Mesothelial cell of epicardium (in vitro differentiated cells): ENCODE measurements at regions not wholly inside any gene's neighbourhood (a gene's known extent, or its start where the extent isn't known, plus 50 kb on each side); places are given as distances from the start of the nearest gene placed in this dataset.
A peak's percentile ranks its signal among the peaks of the same experiment; 100 is the strongest.

Source experiments
- DNase-seq, 2 experiments: peaks; one replicate each; pipeline ENCODE4 v3.0.0; 2021; ENCODE audit warnings: low spot score in 2 of 2; ENCODE audit not compliant: unreplicated experiment in 2 of 2
- H3K27ac Mint-ChIP-seq: 2 replicates; pipeline ENCODE4 v1.8.0; 2021; ENCODE audit warnings: mixed read lengths
- H3K27me3 Mint-ChIP-seq: 2 replicates; pipeline ENCODE4 v1.8.0; 2021; ENCODE audit warnings: low read depth, mixed read lengths
- H3K36me3 Mint-ChIP-seq: 2 replicates; pipeline ENCODE4 v1.8.0; 2021; ENCODE audit warnings: mixed read lengths
- H3K4me1 Mint-ChIP-seq: 2 replicates; pipeline ENCODE4 v1.8.0; 2021; ENCODE audit warnings: mixed read lengths
- H3K4me3 Mint-ChIP-seq: 2 replicates; pipeline ENCODE4 v1.8.0; 2021; ENCODE audit warnings: mild to moderate bottlenecking, moderate library complexity, mixed read lengths
- H3K9me3 Mint-ChIP-seq: 2 replicates; pipeline ENCODE4 v1.8.0; 2021; ENCODE audit warnings: mixed read lengths
- CTCF ChIP-seq: fragments of 200-600 bp; sonication (generic); IDR thresholded peaks from one replicate; pipeline ENCODE4 v1.5.0; 2021; ENCODE audit warnings: antibody characterized with exemption; ENCODE audit not compliant: unreplicated experiment

DNA sequence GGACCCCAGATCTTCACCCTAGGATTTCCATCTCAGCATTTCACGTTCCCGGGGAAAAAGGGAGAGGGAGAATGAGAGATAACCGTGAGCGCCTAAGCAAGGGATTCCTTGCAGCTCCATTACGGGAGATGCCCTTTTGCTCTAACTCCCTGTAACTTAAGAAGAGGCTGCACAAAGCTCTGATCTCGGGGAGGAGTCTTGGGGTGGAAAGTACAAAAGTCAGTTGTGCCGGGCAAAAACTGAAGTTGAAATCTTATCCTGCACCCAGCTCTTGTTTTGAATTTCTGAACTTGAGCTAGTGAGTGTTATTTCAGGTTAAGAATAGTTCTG is 256.4 kb upstream of the SOX21 start:
- peaks cover 79% of the 10 kb centered on the region for H3K27me3 Mint-ChIP-seq
- no peak for TF ChIP-seq CTCF
- no peaks in the 10 kb centered on the region for H3K36me3 Mint-ChIP-seq
- peaks cover 5% of the 10 kb centered on the region for H3K9me3 Mint-ChIP-seq
- peaks cover 8% of the 10 kb centered on the region for H3K4me1 Mint-ChIP-seq
- H3K4me3 Mint-ChIP-seq, result peak overlapping the region; percentile 59
- no peak overlapping the region for H3K27ac Mint-ChIP-seq
- no peak for DNase-seq

DNA sequence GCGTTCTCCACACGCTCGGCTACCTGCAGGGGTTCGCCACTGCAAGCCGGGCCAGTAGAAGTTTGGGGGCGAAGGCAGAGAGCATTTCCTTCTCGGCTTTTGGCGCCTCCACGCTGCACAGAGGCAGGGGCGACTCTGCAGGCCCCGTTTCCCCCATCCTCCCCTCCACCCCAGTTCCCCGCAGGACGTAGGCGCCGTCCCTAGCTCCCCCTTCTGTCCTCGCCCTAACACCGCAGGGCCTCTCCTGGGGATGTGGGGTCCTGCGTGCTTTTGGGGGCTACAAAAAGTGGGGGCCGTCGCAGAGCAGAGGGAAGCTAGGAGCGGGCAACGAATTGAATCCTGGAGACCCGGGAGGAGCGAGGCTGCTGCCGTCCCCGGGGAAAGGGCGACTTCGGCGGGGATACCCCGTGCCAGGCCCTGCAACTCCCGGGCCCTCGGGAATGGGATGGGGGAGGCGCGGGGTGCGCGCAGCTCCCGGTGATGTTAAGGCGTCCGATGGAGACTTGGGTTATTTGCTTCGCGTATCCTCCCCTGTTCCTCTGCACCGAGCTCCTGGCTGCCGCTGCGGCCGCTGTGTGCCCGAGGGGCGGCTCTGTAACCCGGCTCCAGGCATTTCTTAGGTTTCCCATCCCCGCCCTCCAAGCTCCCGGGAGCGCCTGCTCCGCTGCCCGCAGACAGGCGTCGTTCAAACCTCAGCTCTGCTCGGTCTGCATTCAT is 255.9 kb upstream of the SOX21 start:
- H3K9me3 Mint-ChIP-seq, result peaks cover 5% of the 10 kb centered on the region
- H3K27ac Mint-ChIP-seq, result no peak overlapping the region
- no peak for TF ChIP-seq CTCF
- peak in 1 of 2 experiments; percentile 51 for DNase-seq
- H3K4me3 Mint-ChIP-seq, result peak overlapping the region; percentile 59
- no peaks in the 10 kb centered on the region for H3K36me3 Mint-ChIP-seq
- peaks cover 8% of the 10 kb centered on the region for H3K4me1 Mint-ChIP-seq
- peaks cover 84% of the 10 kb centered on the region for H3K27me3 Mint-ChIP-seq

- Mint-ChIP-seq H3K27ac (no peak overlapping the region), H3K36me3 (no peaks in the 10 kb centered on the region), H3K9me3 (peaks cover 5% of the 10 kb centered on the region), H3K4me1 (peaks cover 8% of the 10 kb centered on the region), H3K4me3 (peak overlapping the region; percentile 59), H3K27me3 (peaks cover 92% of the 10 kb centered on the region)
- DNase-seq, result peak; percentile 28 to 66
- TF ChIP-seq CTCF, result no peak
Observed at GRCh38 chr13:94967183-94968039, 255.1 kb upstream of the SOX21 start.

DNA sequence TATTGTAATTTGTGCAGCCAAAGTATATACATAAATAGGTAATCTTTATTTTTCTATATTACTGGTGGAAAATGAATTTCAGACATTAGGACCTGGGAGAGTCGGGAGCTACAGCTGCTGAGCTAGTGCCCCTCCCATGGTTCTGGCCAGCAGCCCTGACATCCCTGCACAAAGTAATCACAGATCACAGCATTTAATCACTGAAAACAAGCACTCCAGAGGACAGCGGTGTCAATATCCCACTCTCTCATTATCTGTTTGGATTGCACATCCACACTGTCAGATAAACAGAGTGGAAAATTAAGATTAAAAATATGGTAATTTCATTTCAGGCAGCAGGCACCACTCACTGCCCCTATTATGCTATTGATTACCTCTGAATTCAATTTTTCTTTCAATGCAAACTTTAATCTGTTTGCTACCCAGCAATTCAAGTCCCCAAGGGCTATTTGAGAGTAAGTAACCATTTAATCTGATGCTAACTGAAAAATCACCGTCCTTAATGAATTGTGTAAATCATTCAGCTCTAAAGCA is 254.1 kb upstream of the SOX21 start:
- H3K4me3 Mint-ChIP-seq, result no peak overlapping the region

GRCh38 chr13:94959626-94960025 is 247.3 kb upstream of the SOX21 start:
- Mint-ChIP-seq H3K27me3 (peaks cover 69% of the 10 kb centered on the region), H3K36me3 (no peaks in the 10 kb centered on the region)
- no peak for TF ChIP-seq CTCF

More for the DNA sequence above, 254.1 kb upstream of the SOX21 start:
- TF ChIP-seq CTCF, result no peak
- Mint-ChIP-seq H3K4me1 (peaks cover 8% of the 10 kb centered on the region), H3K27ac (no peak overlapping the region), H3K27me3 (peaks cover 92% of the 10 kb centered on the region), H3K9me3 (peaks cover 5% of the 10 kb centered on the region), H3K36me3 (no peaks in the 10 kb centered on the region)
- no peak for DNase-seq

More at GRCh38 chr13:94959626-94960025, 247.3 kb upstream of the SOX21 start:
- H3K9me3 Mint-ChIP-seq, result no peaks in the 10 kb centered on the region
- no peaks in the 10 kb centered on the region for H3K4me1 Mint-ChIP-seq
- H3K4me3 Mint-ChIP-seq, result no peak overlapping the region
- no peak overlapping the region for H3K27ac Mint-ChIP-seq
- no peak for DNase-seq
